HEK293T (cell line): ENCODE measurements at regions not wholly inside any gene's neighbourhood (a gene's known extent, or its start where the extent isn't known, plus 50 kb on each side); places are given as distances from the start of the nearest gene placed in this dataset.

ENCODE experiments used
- CTCF ChIA-PET: fragments of 350-600 bp; formaldehyde crosslinking; extraction: SDS; loops from one replicate; lab custom pipeline; 2021; ENCODE audit warnings: antibody characterized with exemption, inconsistent platforms; lab: Yijun Ruan, JAX
- POLR2A ChIA-PET: fragments of 350-600 bp; formaldehyde crosslinking; extraction: SDS; loops from one replicate; lab custom pipeline; 2020; ENCODE audit warnings: antibody characterized with exemption, inconsistent platforms; lab: Yijun Ruan, JAX
- DNase-seq: peaks from one replicate; pipeline ENCODE4 v3.0.0; 2012; ENCODE audit warnings: mixed read lengths; ENCODE audit errors: extremely low spot score
- ARNT ChIP-seq: fragments of 450-650 bp; IDR thresholded peaks from 2 replicates; pipeline ENCODE4 v1.6.1; 2017; ENCODE audit warnings: mild to moderate bottlenecking
- BHLHE40 ChIP-seq: fragments of 450-650 bp; IDR thresholded peaks from 2 replicates; pipeline ENCODE4 v1.6.1; 2016; ENCODE audit warnings: mild to moderate bottlenecking, moderate library complexity, borderline replicate concordance
- CTBP1 ChIP-seq: fragments of 450-650 bp; IDR thresholded peaks from 2 replicates; pipeline ENCODE4 v1.6.1; 2016; ENCODE audit warnings: borderline replicate concordance
- ELF4 ChIP-seq: fragments of 450-650 bp; IDR thresholded peaks from 2 replicates; pipeline ENCODE4 v1.6.1; 2017; ENCODE audit warnings: antibody characterized with exemption
- FOXA1 ChIP-seq: fragments of 450-650 bp; IDR thresholded peaks from 2 replicates; pipeline ENCODE4 v1.6.1; 2016; ENCODE audit warnings: mild to moderate bottlenecking
- FOXK2 ChIP-seq: fragments of 450-650 bp; IDR thresholded peaks from 2 replicates; pipeline ENCODE4 v1.6.1; 2016; ENCODE audit warnings: mild to moderate bottlenecking
- FOXM1 ChIP-seq: fragments of 450-650 bp; IDR thresholded peaks from 2 replicates; pipeline ENCODE4 v1.6.1; 2017; ENCODE audit warnings: mild to moderate bottlenecking, borderline replicate concordance
- HDGF ChIP-seq: fragments of 450-650 bp; IDR thresholded peaks from 2 replicates; pipeline ENCODE4 v1.6.1; 2017; ENCODE audit warnings: antibody characterized with exemption, borderline replicate concordance
- L3MBTL2 ChIP-seq: fragments of 450-650 bp; conservative IDR thresholded peaks from 2 replicates; pipeline ENCODE4 v1.6.1; 2016; ENCODE audit warnings: mild to moderate bottlenecking
- LEF1 ChIP-seq: fragments of 450-650 bp; IDR thresholded peaks from 2 replicates; pipeline ENCODE4 v1.6.1; 2017; ENCODE audit warnings: mild to moderate bottlenecking, borderline replicate concordance
- NFRKB ChIP-seq: fragments of 450-650 bp; IDR thresholded peaks from 2 replicates; pipeline ENCODE4 v1.6.1; 2016; ENCODE audit warnings: mild to moderate bottlenecking, moderate library complexity
- PKNOX1 ChIP-seq: fragments of 450-650 bp; IDR thresholded peaks from 2 replicates; pipeline ENCODE4 v1.6.1; 2016
- SP1 ChIP-seq: fragments of 450-650 bp; IDR thresholded peaks from 2 replicates; pipeline ENCODE4 v1.6.1; 2017
- SUZ12 ChIP-seq: fragments of 450-650 bp; IDR thresholded peaks from 2 replicates; pipeline ENCODE4 v1.6.1; 2016; ENCODE audit warnings: mild to moderate bottlenecking
- TARDBP ChIP-seq: fragments of 450-650 bp; IDR thresholded peaks from 2 replicates; pipeline ENCODE4 v1.6.1; 2016
- ZNF384 ChIP-seq: fragments of 450-650 bp; IDR thresholded peaks from 2 replicates; pipeline ENCODE4 v1.6.1; 2016

GRCh38 chr12:88351146-88351545, 209.0 kb downstream of the TMTC3 start:
- POLR2A ChIA-PET, result no interaction called here
- CTCF ChIA-PET, result no interaction called here
- DNase-seq, result no peak
- TF ChIP-seq LEF1 (no peak), ELF4 (no peak), SP1 (no peak), SUZ12 (no peak), FOXA1 (no peak), CTBP1 (no peak)

- DNase-seq, result no peak
- ChIA-PET CTCF (no interaction called here), POLR2A (no interaction called here)
- TF ChIP-seq NFRKB (no peak), SP1 (no peak), PKNOX1 (no peak), ARNT (no peak), BHLHE40 (no peak), FOXM1 (no peak), L3MBTL2 (no peak)
These were observed 212.6 kb downstream of the TMTC3 start for GRCh38 chr12:88354691-88355090.

- ChIA-PET POLR2A (no interaction called here), CTCF (no interaction called here)
- DNase-seq, result no peak
- TF ChIP-seq SUZ12, result no peak
These were observed 218.2 kb downstream of the TMTC3 start for GRCh38 chr12:88360343-88360742.

- ChIA-PET POLR2A (no interaction called here), CTCF (no interaction called here)
- DNase-seq, result no peak
- TF ChIP-seq BHLHE40 (no peak), ZNF384 (no peak), FOXA1 (no peak), PKNOX1 (no peak), NFRKB (no peak), SUZ12 (no peak)
These were observed 218.8 kb downstream of the KITLG start for GRCh38 chr12:88361493-88361892.

GRCh38 chr12:88362439-88362838, 217.8 kb downstream of the KITLG start:
- POLR2A ChIA-PET, result no interaction called here
- DNase-seq, result no peak
- no peak for TF ChIP-seq ELF4
- TF ChIP-seq ARNT, result no peak
- TF ChIP-seq SUZ12, result no peak
- TF ChIP-seq FOXA1, result no peak
- no peak for TF ChIP-seq FOXM1
- TF ChIP-seq NFRKB, result no peak
- no peak for TF ChIP-seq ZNF384
- TF ChIP-seq LEF1, result no peak
- TF ChIP-seq TARDBP, result no peak
- no peak for TF ChIP-seq L3MBTL2
- no peak for TF ChIP-seq HDGF
- TF ChIP-seq BHLHE40, result no peak
- no peak for TF ChIP-seq FOXK2
- TF ChIP-seq SP1, result no peak
- CTCF ChIA-PET, result no interaction called here

GRCh38 chr12:88365403-88365802, 214.9 kb downstream of the KITLG start:
- POLR2A ChIA-PET, result no interaction called here
- TF ChIP-seq CTBP1 (no peak), FOXM1 (no peak), BHLHE40 (no peak), TARDBP (no peak), SP1 (no peak), HDGF (no peak), NFRKB (no peak), LEF1 (no peak), L3MBTL2 (no peak), SUZ12 (no peak), PKNOX1 (no peak), FOXA1 (no peak), FOXK2 (no peak), ZNF384 (no peak)
- CTCF ChIA-PET, result interaction anchor here (0.6 kb wide), 1 partner anchor 1768 kb away, joined by 3 read pairs; no protein-coding TSS in a partner anchor
- DNase-seq, result no peak

- ChIA-PET POLR2A (no interaction called here), CTCF (no interaction called here)
These were observed 214.2 kb downstream of the KITLG start for GRCh38 chr12:88366101-88366500.

More at GRCh38 chr12:88366101-88366500, 214.2 kb downstream of the KITLG start:
- DNase-seq, result no peak
- no peak for TF ChIP-seq L3MBTL2
- no peak for TF ChIP-seq FOXA1
- TF ChIP-seq FOXM1, result no peak
- TF ChIP-seq CTBP1, result no peak
- no peak for TF ChIP-seq SP1
- TF ChIP-seq NFRKB, result no peak
- no peak for TF ChIP-seq TARDBP
- no peak for TF ChIP-seq ZNF384
- TF ChIP-seq FOXK2, result no peak
- TF ChIP-seq PKNOX1, result no peak
- TF ChIP-seq BHLHE40, result no peak
- no peak for TF ChIP-seq ELF4
